ENCODE measurements at regions not wholly inside any gene's neighbourhood (a gene's known extent, or its start where the extent isn't known, plus 50 kb on each side); places are given as distances from the start of the nearest gene placed in this dataset.

DNA sequence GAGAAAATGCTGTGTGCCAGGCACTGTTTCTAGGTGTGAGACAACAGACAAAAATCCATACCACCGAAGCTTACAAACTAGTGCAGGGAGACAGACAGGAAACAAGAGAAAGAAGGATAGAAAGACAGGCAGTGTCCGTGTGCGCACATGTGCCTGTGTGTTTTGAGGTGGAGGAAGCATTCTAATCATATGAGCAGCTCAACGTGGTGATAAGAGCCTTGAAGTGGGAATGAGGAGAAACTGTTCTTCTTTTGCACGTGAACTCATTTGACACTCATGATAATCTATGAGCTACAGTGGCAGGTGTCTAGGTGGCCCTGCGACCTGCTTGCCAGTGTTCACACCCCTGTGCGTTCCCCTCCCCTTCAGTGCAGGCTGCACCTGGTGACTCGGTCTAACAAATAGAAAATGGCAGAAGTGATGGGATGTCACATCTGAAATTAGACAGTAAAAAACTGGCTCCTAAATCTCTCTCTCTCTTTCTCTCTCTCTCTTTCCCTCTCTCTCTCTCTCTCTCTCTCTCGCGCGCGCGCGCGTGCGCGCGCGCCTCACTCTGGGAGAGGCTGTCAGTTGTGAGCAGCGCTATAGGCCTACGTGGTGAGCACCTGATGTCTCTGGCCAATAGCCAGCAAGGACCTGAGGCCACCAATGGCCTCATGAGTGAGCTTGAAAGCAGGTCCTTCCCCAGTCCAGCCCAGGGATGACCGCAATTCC, 74.8 kb downstream of the EN1 start:
- DNase-seq (ENCODE audit: low read depth) (no peak), FAIRE-seq (no peak)
- TF ChIP-seq CTCF (IDR thresholded peaks at IDR 0.05; ENCODE audit: insufficient read depth, low read length, severe bottlenecking), result no peak
- Histone ChIP-seq H3K36me3 (ENCODE audit: control insufficient read depth, insufficient read depth, low read length) (no peaks in the 10 kb centered on the region), H3K4me3 (ENCODE audit: low read depth, low read length) (no peak overlapping the region), H3K27me3 (ENCODE audit: control insufficient read depth, insufficient read depth, low read length) (peaks cover 3% of the 10 kb centered on the region)

GRCh38 chr2:118769707-118770400, 77.6 kb downstream of the EN1 start:
- no peak for FAIRE-seq
- H3K27me3 ChIP-seq (ENCODE audit: control insufficient read depth, insufficient read depth, low read length), result peaks cover 8% of the 10 kb centered on the region
- H3K4me3 ChIP-seq (ENCODE audit: low read depth, low read length), result no peak overlapping the region
- no peak for TF ChIP-seq CTCF (IDR thresholded peaks at IDR 0.05; ENCODE audit: insufficient read depth, low read length, severe bottlenecking)
- no peak for DNase-seq (ENCODE audit: low read depth)
- no peaks in the 10 kb centered on the region for H3K36me3 ChIP-seq (ENCODE audit: control insufficient read depth, insufficient read depth, low read length)

- Histone ChIP-seq H3K36me3 (ENCODE audit: control insufficient read depth, insufficient read depth, low read length) (no peaks in the 10 kb centered on the region), H3K4me3 (ENCODE audit: low read depth, low read length) (no peak overlapping the region), H3K27me3 (ENCODE audit: control insufficient read depth, insufficient read depth, low read length) (peaks cover 5% of the 10 kb centered on the region)
- FAIRE-seq (no peak), DNase-seq (ENCODE audit: low read depth) (no peak)
- no peak for TF ChIP-seq CTCF (IDR thresholded peaks at IDR 0.05; ENCODE audit: insufficient read depth, low read length, severe bottlenecking)
Measured at GRCh38 chr2:118766871-118767270, 80.6 kb downstream of the EN1 start.

DNA sequence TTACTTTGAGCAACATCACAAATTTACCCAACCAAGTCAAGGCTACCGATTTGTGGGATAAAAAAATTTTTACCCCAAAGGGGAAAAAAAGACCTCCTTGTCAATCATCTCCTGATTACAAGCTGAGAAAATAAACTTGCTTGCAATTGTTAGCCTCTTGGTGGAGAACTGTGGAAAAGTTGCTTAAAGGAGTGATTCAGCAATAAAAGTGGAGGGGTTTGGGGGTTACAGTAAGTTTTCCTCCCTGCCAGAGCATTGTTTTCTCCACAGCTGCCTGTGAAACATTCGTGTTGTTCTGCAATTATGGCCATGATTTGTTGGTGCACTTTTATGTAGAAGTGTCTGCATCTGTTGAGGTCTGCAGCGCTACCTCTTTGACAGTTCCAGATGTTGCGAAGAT, 82.6 kb downstream of the EN1 start:
- FAIRE-seq (no peak), DNase-seq (ENCODE audit: low read depth) (no peak)
- Histone ChIP-seq H3K4me3 (ENCODE audit: low read depth, low read length) (no peak overlapping the region), H3K27me3 (ENCODE audit: control insufficient read depth, insufficient read depth, low read length) (peaks cover 5% of the 10 kb centered on the region), H3K36me3 (ENCODE audit: control insufficient read depth, insufficient read depth, low read length) (no peaks in the 10 kb centered on the region)
- TF ChIP-seq CTCF (IDR thresholded peaks at IDR 0.05; ENCODE audit: insufficient read depth, low read length, severe bottlenecking), result no peak

GRCh38 chr2:118763797-118764196, 83.7 kb downstream of the EN1 start:
- Histone ChIP-seq H3K36me3 (ENCODE audit: control insufficient read depth, insufficient read depth, low read length) (no peaks in the 10 kb centered on the region), H3K4me3 (ENCODE audit: low read depth, low read length) (no peak overlapping the region), H3K27me3 (ENCODE audit: control insufficient read depth, insufficient read depth, low read length) (peaks cover 5% of the 10 kb centered on the region)
- TF ChIP-seq CTCF (IDR thresholded peaks at IDR 0.05; ENCODE audit: insufficient read depth, low read length, severe bottlenecking), result peak; percentile 37
- FAIRE-seq (no peak), DNase-seq (ENCODE audit: low read depth) (peak; percentile 13)

Measured in bronchial epithelial cell (primary cell).